Stomach (tissue), 4 donors: ENCODE measurements at regions not wholly inside any gene's neighbourhood (a gene's known extent, or its start where the extent isn't known, plus 50 kb on each side); places are given as distances from the start of the nearest gene placed in this dataset.

ENCODE experiments used
- CTCF ChIP-seq, 7 experiments: fragments of 450-650 bp in 4 of 7; fragments of 200-600 bp in 3 of 7; sonication (generic) in 3 of 7; IDR thresholded peaks; one replicate each; pipeline ENCODE4 v1.5.1; 2016 to 2019; ENCODE audit warnings: antibody characterized with exemption in 7 of 7, control low read depth in 2 of 7, mild to moderate bottlenecking in 1 of 7
- EP300 ChIP-seq: sonication (generic); formaldehyde crosslinking; IDR thresholded peaks from one replicate; pipeline ENCODE4 v1.6.1; 2017; ENCODE audit warnings: antibody characterized with exemption
- POLR2A ChIP-seq, 4 donors: fragments of 450-650 bp; IDR thresholded peaks; one replicate each; pipeline ENCODE4 v1.6.1; 2016; ENCODE audit warnings: antibody characterized with exemption in 4 of 4, control low read depth in 2 of 4, mild to moderate bottlenecking in 1 of 4, moderate library complexity in 1 of 4
- POLR2AphosphoS5 ChIP-seq, 3 donors: sonication (generic); formaldehyde crosslinking; IDR thresholded peaks; one replicate each; pipeline ENCODE4 v1.6.1; 2016; ENCODE audit warnings: antibody characterized with exemption in 3 of 3

- TF ChIP-seq EP300 (no peak), POLR2AphosphoS5 (IDR thresholded peaks at IDR 0.05) (no peak), POLR2A (IDR thresholded peaks at IDR 0.05) (no peak), CTCF (IDR thresholded peaks at IDR 0.05) (no peak)
These were observed 680.6 kb upstream of the FANCL start for GRCh38 chr2:58921676-58922075.
